HG02642 (cell line): ENCODE measurements at regions not wholly inside any gene's neighbourhood (a gene's known extent, or its start where the extent isn't known, plus 50 kb on each side); places are given as distances from the start of the nearest gene placed in this dataset.

Experiments
- ATAC-seq: cut with Tn5 transposase; IDR thresholded peaks from one replicate; pipeline ENCODE4 v1.9.1; 2021; ENCODE audit warnings: mild to moderate bottlenecking; ENCODE audit not compliant: unreplicated experiment, poor library complexity

GRCh38 chr12:114882083-114882482 lies 198.1 kb upstream of the TBX3 start:
- ATAC-seq = no peak

- no peak for ATAC-seq
Measured at GRCh38 chr12:114879354-114879753, 195.4 kb upstream of the TBX3 start.

- ATAC-seq = no peak
Measured at GRCh38 chr12:114878781-114879180, 194.8 kb upstream of the TBX3 start.

GRCh38 chr12:114876968-114877680 lies 193.1 kb upstream of the TBX3 start:
- ATAC-seq = no peak

GRCh38 chr12:114875313-114875712 lies 191.3 kb upstream of the TBX3 start:
- no peak for ATAC-seq

GRCh38 chr12:114873656-114874055 lies 189.7 kb upstream of the TBX3 start:
- ATAC-seq = no peak

GRCh38 chr12:114868995-114869834 lies 185.2 kb upstream of the TBX3 start:
- ATAC-seq = no peak

GRCh38 chr12:114866331-114866730 lies 182.4 kb upstream of the TBX3 start:
- ATAC-seq = no peak

GRCh38 chr12:114864837-114865551 lies 181.0 kb upstream of the TBX3 start:
- no peak for ATAC-seq

GRCh38 chr12:114863911-114864310 lies 179.9 kb upstream of the TBX3 start:
- no peak for ATAC-seq

GRCh38 chr12:114860969-114861368 lies 177.0 kb upstream of the TBX3 start:
- ATAC-seq = no peak

GRCh38 chr12:114858388-114859146 lies 174.6 kb upstream of the TBX3 start:
- no peak for ATAC-seq

GRCh38 chr12:114855678-114856077 lies 171.7 kb upstream of the TBX3 start:
- ATAC-seq = no peak

GRCh38 chr12:114852976-114853529 lies 169.1 kb upstream of the TBX3 start:
- no peak for ATAC-seq

GRCh38 chr12:114851981-114852380 lies 168.0 kb upstream of the TBX3 start:
- no peak for ATAC-seq

- no peak for ATAC-seq
Measured at GRCh38 chr12:114850661-114851275, 166.8 kb upstream of the TBX3 start.

- no peak for ATAC-seq
Measured at GRCh38 chr12:114848666-114849065, 164.7 kb upstream of the TBX3 start.

- ATAC-seq = no peak
Measured at GRCh38 chr12:114847441-114848035, 163.6 kb upstream of the TBX3 start.

- ATAC-seq = no peak
Measured at GRCh38 chr12:114846771-114847170, 162.8 kb upstream of the TBX3 start.
